ENCODE measurements at regions not wholly inside any gene's neighbourhood (a gene's known extent, or its start where the extent isn't known, plus 50 kb on each side); places are given as distances from the start of the nearest gene placed in this dataset.

DNA sequence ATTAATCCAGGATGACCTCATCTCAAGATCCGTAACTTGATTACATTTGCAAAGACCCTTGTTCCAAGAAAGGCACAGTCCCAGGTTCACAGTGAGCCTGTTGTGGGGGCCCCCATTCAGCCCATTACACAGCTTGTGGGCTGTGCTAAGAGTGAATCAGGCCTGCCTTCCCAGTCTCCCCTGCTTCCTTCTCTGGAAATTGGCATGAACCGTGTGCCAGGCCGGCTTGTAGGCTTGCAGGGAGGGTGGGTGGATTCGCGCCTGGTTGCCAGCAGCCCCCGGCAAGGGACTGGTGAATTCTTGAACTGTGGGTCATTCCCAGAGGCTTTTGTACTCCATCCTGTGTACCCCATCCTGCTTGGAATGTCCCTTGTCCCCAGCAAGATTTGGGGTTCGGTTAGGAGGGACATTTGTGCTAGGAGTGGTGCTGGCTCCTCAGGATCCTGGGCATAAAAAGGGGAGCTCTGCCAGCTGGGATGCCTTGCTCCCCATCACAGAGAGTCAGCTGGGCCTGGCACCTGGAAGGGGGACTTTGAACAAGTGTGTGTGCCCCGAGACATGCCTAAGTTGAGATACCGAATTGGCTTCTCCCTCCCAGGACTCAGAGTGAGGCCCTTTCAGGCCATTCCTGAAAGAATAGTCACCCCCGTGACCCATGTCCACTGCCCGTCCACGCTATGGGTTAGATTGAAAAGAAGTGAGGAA lies 818.2 kb downstream of the BRD1 start:
- no peak overlapping the region for H3K23ac ChIP-seq (ENCODE audit: low read depth, low read length)
- DNase-seq (no peak), ATAC-seq (ENCODE audit: low read depth) (no peak)
- H3K36me3 ChIP-seq (ENCODE audit: control insufficient read depth, insufficient read depth, low read length) = no peaks in the 10 kb centered on the region
- no peak overlapping the region for H2BK5ac ChIP-seq (ENCODE audit: low read depth, low read length, poor library complexity, severe bottlenecking)
- H3K4me1 ChIP-seq (ENCODE audit: control insufficient read depth, insufficient read depth, low read length) = no peaks in the 10 kb centered on the region
- intact Hi-C loops (cut with micrococcal nuclease) = no loop called here
- no peak overlapping the region for H3K56ac ChIP-seq (ENCODE audit: extremely low read depth, insufficient read depth, low read length)
- H3K79me1 ChIP-seq (ENCODE audit: low read depth in 1 of 2, low read length in 2 of 2) = no peaks in the 10 kb centered on the region
- H4K91ac ChIP-seq (ENCODE audit: insufficient read depth, low read depth, low read length) = no peak overlapping the region
- H2BK15ac ChIP-seq (ENCODE audit: low read depth, low read length) = no peak overlapping the region
- peaks cover 70% of the 10 kb centered on the region for H3K9me3 ChIP-seq (ENCODE audit: control insufficient read depth, insufficient read depth, low read length)
- no peak overlapping the region for H3K9ac ChIP-seq (ENCODE audit: low read depth, low read length)
- no TSS peak for BruUV-seq (replicated peaks)
- no peak overlapping the region for H2BK120ac ChIP-seq (ENCODE audit: low read depth, low read length)
- WGBS, 2 experiments (ENCODE audit: extremely low coverage in 2 of 2, insufficient read length in 1 of 2) = 70% methylated on average over 5 of the region's 12 CpGs; no CpG with 5 or more reads in 1 of the 2 experiments
- H2BK20ac ChIP-seq (ENCODE audit: low read depth, low read length) = no peak overlapping the region
- ChIA-PET POLR2A (ENCODE audit: unreplicated experiment) (no interaction called here), CTCF (no interaction called here)
- H4K5ac ChIP-seq (ENCODE audit: low read depth, low read length) = no peak overlapping the region
- H2AK9ac ChIP-seq (replicated peaks; ENCODE audit: low read depth, low read length, poor library complexity) = no peak overlapping the region
- H4K20me1 ChIP-seq (ENCODE audit: insufficient read depth, low read length) = no peaks in the 10 kb centered on the region
- H3K4me3 ChIP-seq (ENCODE audit: insufficient read depth, low read depth, low read length) = no peak overlapping the region
- H3K14ac ChIP-seq (replicated peaks; ENCODE audit: low read depth, low read length) = no peak overlapping the region
- in situ Hi-C loops (cut with MboI; ENCODE audit: low sequenced_read_pairs) = loop anchor here (10.0 kb wide), 1 partner anchor 55 kb away; no protein-coding TSS in a partner anchor
- no peak overlapping the region for H2AK5ac ChIP-seq (ENCODE audit: low read depth, low read length)
- H3K27ac ChIP-seq (ENCODE audit: insufficient read depth, low read length) = no peak overlapping the region
- no peak overlapping the region for H3K4me2 ChIP-seq (ENCODE audit: low read depth, low read length)
- no peaks in the 10 kb centered on the region for H3K9me1 ChIP-seq (ENCODE audit: insufficient read depth, low read length)
- TF ChIP-seq MXI1 (IDR thresholded peaks at IDR 0.05; ENCODE audit: borderline replicate concordance, low read depth, low read length) (no peak), POLR2A (IDR thresholded peaks at IDR 0.05; ENCODE audit: low read depth, low read length) (no peak), USF2 (IDR thresholded peaks at IDR 0.05; ENCODE audit: low read depth, low read length) (no peak), MAFK (IDR thresholded peaks at IDR 0.05; ENCODE audit: low read depth, low read length) (no peak), ELK1 (IDR thresholded peaks at IDR 0.05; ENCODE audit: borderline replicate concordance, low read depth, low read length) (no peak), CHD1 (IDR thresholded peaks at IDR 0.05; ENCODE audit: low read depth, low read length) (no peak), RCOR1 (IDR thresholded peaks at IDR 0.05; ENCODE audit: insufficient replicate concordance, low read length) (no peak)
- TF ChIP-seq, protein P1, sequence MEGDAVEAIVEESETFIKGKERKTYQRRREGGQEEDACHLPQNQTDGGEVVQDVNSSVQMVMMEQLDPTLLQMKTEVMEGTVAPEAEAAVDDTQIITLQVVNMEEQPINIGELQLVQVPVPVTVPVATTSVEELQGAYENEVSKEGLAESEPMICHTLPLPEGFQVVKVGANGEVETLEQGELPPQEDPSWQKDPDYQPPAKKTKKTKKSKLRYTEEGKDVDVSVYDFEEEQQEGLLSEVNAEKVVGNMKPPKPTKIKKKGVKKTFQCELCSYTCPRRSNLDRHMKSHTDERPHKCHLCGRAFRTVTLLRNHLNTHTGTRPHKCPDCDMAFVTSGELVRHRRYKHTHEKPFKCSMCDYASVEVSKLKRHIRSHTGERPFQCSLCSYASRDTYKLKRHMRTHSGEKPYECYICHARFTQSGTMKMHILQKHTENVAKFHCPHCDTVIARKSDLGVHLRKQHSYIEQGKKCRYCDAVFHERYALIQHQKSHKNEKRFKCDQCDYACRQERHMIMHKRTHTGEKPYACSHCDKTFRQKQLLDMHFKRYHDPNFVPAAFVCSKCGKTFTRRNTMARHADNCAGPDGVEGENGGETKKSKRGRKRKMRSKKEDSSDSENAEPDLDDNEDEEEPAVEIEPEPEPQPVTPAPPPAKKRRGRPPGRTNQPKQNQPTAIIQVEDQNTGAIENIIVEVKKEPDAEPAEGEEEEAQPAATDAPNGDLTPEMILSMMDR (conservative IDR thresholded peaks at IDR 0.05; ENCODE audit: low read depth, low read length) = no peak
- no peaks in the 10 kb centered on the region for H3K27me3 ChIP-seq (ENCODE audit: control insufficient read depth, insufficient read depth, low read length)
- H3K4ac ChIP-seq (ENCODE audit: low read depth, low read length) = no peak overlapping the region
- H4K8ac ChIP-seq (ENCODE audit: low read depth in 2 of 2, low read length in 2 of 2) = no peak overlapping the region
- H3K18ac ChIP-seq (ENCODE audit: low read depth, low read length) = no peak overlapping the region
- no peak overlapping the region for H2AFZ ChIP-seq (replicated peaks; ENCODE audit: low read length, poor library complexity)
- dilution Hi-C loops (cut with HindIII; ENCODE audit: low sequenced_read_pairs, unreplicated experiment) = no loop called here

Data from IMR-90 (cell line).